ENCODE measurements at regions not wholly inside any gene's neighbourhood (a gene's known extent, or its start where the extent isn't known, plus 50 kb on each side); places are given as distances from the start of the nearest gene placed in this dataset.
"Not testable (repeated sequence)": the region's sequence is repeated elsewhere in the genome, so short reads cannot be mapped to it uniquely, and the experiment has no call there.

DNA sequence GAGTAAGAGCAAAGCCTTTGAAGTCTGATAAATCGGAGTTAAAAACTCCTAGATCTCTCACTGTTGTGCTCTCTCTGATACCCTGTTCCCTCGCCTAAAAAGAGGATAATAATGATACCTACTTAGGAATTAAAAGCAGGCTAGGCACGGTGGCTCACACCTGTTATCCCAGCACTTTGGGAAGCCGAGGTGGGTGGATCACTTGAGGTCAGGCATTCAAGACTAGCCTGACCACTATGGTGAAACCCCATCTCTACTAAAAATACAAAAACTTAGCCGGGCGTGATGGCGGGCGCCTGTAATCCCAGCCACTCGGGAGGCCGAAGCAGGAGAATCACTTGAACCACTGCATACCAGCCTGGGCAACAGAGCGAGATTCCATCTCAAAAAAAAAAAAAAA lies 68.1 kb upstream of the CDON start:
- TF ChIP-seq ZNF565 (CRISPR knock-in tag; conservative IDR thresholded peaks at IDR 0.05; ENCODE audit: low read depth); ZFP30 (CRISPR knock-in tag; IDR thresholded peaks at IDR 0.05); OSR1 (CRISPR knock-in tag; IDR thresholded peaks at IDR 0.05); ARNTL (CRISPR knock-in tag; IDR thresholded peaks at IDR 0.05; ENCODE audit: borderline replicate concordance, low read depth); ZNF8 (CRISPR knock-in tag; IDR thresholded peaks at IDR 0.05); TOX (CRISPR knock-in tag; IDR thresholded peaks at IDR 0.05; ENCODE audit: borderline replicate concordance); ZC3H10 (CRISPR knock-in tag; IDR thresholded peaks at IDR 0.05): not testable (repeated sequence)
- TF ChIP-seq, protein P1, sequence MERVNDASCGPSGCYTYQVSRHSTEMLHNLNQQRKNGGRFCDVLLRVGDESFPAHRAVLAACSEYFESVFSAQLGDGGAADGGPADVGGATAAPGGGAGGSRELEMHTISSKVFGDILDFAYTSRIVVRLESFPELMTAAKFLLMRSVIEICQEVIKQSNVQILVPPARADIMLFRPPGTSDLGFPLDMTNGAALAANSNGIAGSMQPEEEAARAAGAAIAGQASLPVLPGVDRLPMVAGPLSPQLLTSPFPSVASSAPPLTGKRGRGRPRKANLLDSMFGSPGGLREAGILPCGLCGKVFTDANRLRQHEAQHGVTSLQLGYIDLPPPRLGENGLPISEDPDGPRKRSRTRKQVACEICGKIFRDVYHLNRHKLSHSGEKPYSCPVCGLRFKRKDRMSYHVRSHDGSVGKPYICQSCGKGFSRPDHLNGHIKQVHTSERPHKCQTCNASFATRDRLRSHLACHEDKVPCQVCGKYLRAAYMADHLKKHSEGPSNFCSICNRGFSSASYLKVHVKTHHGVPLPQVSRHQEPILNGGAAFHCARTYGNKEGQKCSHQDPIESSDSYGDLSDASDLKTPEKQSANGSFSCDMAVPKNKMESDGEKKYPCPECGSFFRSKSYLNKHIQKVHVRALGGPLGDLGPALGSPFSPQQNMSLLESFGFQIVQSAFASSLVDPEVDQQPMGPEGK (CRISPR knock-in tag; IDR thresholded peaks at IDR 0.05; ENCODE audit: borderline replicate concordance): not testable (repeated sequence)
